ENCODE measurements at regions not wholly inside any gene's neighbourhood (a gene's known extent, or its start where the extent isn't known, plus 50 kb on each side); places are given as distances from the start of the nearest gene placed in this dataset.
A peak's percentile ranks its signal among the peaks of the same experiment; 100 is the strongest.

DNA sequence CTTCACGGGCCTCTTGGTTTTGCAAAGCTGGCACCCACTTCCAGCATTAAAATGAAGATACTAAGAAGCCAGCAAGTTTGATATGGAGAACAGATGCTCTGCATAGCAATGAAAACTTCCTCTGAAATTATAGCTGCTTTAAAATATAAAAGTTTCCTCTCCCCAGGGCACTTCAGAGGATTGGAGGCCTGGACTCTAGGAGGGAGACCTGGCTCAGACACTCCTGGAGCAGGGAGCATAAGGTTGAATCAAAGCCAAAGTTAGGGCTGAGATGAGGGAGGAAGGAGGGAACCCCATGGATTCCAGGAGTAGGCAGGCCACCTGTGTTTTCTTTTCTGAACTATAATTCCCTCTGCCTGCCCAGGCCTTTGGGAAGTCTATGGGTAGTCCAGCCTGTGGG lies 176.0 kb upstream of the RPL38 start:
- H3K23ac ChIP-seq (ENCODE audit: low read length): no peak overlapping the region
- peaks cover 7% of the 10 kb centered on the region for H3K4me1 ChIP-seq (ENCODE audit: control insufficient read depth, low read depth, low read length)
- H3K4ac ChIP-seq (ENCODE audit: low read depth, low read length): no peak overlapping the region
- no peak overlapping the region for H3K27ac ChIP-seq (ENCODE audit: low read depth, low read length)
- no peak for DNase-seq
- H2BK15ac ChIP-seq (replicated peaks; ENCODE audit: low read depth): no peak overlapping the region
- no peak overlapping the region for H3K4me2 ChIP-seq (ENCODE audit: low read length)
- no peaks in the 10 kb centered on the region for H3K27me3 ChIP-seq (ENCODE audit: insufficient read depth, low read length, poor library complexity)
- H3K4me3 ChIP-seq (ENCODE audit: low read length): no peak overlapping the region
- no peaks in the 10 kb centered on the region for H3K79me1 ChIP-seq (ENCODE audit: low read length)
- no peaks in the 10 kb centered on the region for H3K36me3 ChIP-seq (ENCODE audit: control insufficient read depth, insufficient read depth, low read length)
- H3K56ac ChIP-seq (ENCODE audit: low read length): no peak overlapping the region
- no peaks in the 10 kb centered on the region for H3K79me2 ChIP-seq (ENCODE audit: control insufficient read depth, insufficient read depth, low read length)
- no peak overlapping the region for H4K5ac ChIP-seq (ENCODE audit: low read length)
- whole genome bisulfite sequencing (ENCODE audit: extremely low coverage, insufficient coverage, low lambda C conversion rate): no CpG with 5 or more reads among the region's 1 CpG
- H4K8ac ChIP-seq (ENCODE audit: low read depth, low read length): no peak overlapping the region
- no peak overlapping the region for H2AK5ac ChIP-seq (ENCODE audit: low read length)
- H3K18ac ChIP-seq (ENCODE audit: low read length): no peak overlapping the region
- no peak overlapping the region for H2BK5ac ChIP-seq (ENCODE audit: low read length)
- H2BK120ac ChIP-seq (ENCODE audit: low read depth, low read length): no peak overlapping the region
- no peak overlapping the region for H3K9ac ChIP-seq (ENCODE audit: low read length)

DNA sequence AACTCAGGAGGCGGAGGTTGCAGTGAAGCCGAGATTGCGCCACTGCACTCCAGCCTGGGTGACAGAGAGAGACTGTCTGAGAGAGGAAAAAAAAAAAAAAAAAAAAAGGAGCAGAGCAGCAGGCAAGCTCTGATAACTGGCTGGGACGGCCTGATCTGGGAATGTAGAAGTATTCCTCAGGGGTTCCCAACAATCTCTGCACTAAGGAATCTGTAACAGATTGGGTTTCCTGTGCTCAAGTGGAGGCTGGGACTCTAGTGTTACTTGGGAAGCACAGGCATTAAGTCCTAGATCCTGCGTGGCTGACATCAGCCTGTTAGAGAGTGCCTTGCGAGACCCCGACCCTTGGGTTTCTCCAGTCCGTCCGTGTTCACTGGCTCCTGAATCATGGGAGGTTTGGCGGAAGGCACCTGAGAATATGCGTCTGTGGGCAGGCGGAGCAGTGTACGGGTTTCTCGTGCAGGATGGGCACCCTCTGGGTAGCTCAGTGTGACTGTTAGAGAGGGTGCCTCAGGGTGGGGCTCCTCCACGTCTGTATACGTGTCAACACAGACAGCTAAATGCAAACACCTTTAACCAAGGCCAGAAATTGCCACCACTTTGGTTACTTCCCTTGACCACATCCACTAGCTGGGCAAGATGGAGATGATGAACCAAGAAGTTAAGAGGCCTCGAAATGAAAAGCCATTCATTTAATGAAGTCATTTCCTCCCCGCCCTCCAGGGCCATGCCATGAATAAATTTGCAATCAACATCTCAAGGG lies 174.9 kb upstream of the RPL38 start:
- Histone ChIP-seq H3K56ac (ENCODE audit: low read length) (no peak overlapping the region), H2BK5ac (ENCODE audit: low read length) (no peak overlapping the region), H3K27ac (ENCODE audit: low read depth, low read length) (no peak overlapping the region), H3K79me2 (ENCODE audit: control insufficient read depth, insufficient read depth, low read length) (no peaks in the 10 kb centered on the region), H3K4me2 (ENCODE audit: low read length) (no peak overlapping the region), H3K4me1 (ENCODE audit: control insufficient read depth, low read depth, low read length) (peaks cover 8% of the 10 kb centered on the region), H3K23ac (ENCODE audit: low read length) (no peak overlapping the region), H3K4ac (ENCODE audit: low read depth, low read length) (no peak overlapping the region), H2AK5ac (ENCODE audit: low read length) (no peak overlapping the region), H2BK15ac (replicated peaks; ENCODE audit: low read depth) (no peak overlapping the region), H4K5ac (ENCODE audit: low read length) (no peak overlapping the region), H2BK120ac (ENCODE audit: low read depth, low read length) (no peak overlapping the region), H3K27me3 (ENCODE audit: insufficient read depth, low read length, poor library complexity) (no peaks in the 10 kb centered on the region), H3K4me3 (ENCODE audit: low read length) (no peak overlapping the region), H3K79me1 (ENCODE audit: low read length) (no peaks in the 10 kb centered on the region), H3K9ac (ENCODE audit: low read length) (no peak overlapping the region), H4K8ac (ENCODE audit: low read depth, low read length) (no peak overlapping the region), H3K36me3 (ENCODE audit: control insufficient read depth, insufficient read depth, low read length) (no peaks in the 10 kb centered on the region), H3K18ac (ENCODE audit: low read length) (no peak overlapping the region)
- WGBS (ENCODE audit: extremely low coverage, insufficient coverage, low lambda C conversion rate): no CpG with 5 or more reads among the region's 18 CpGs
- DNase-seq: peak; percentile 55

DNA sequence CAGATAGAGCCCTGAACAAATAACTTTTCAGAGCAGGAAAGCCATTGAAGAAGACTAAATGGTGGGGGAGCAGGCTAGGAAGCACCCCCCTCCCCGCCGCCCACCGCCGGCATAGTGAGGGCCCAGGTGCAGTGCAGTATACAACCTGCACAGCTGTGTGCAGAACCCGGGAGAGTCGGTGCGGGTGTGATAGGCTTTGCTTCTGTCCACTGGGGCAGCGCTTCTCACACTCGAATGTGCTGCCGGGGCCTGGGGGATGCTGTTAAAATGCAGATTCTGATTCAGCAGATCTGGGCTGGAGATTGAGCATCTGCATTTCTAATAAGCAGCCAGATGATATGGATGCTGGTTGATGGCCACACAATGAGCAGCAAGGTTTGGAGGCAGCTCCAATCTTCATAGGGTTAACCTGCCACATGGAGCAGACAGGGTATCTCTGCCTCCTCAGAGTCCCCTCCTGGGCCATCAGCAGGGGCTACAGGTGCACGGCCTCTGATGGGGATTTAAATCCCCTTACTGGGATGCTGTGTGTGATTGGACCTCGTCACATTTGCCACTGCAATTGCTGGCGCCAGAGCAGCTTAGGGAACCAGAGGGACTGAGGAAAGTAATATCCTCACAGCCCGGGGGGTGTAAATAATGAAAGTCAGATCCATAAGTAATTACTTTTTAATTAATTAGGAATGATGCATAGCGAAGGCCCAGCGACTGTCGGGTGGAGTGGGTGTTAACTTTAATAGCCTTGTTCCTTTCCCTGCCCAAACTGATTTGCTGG lies 172.0 kb upstream of the RPL38 start:
- H3K27ac ChIP-seq (ENCODE audit: low read depth, low read length): no peak overlapping the region
- no peak for DNase-seq
- WGBS (ENCODE audit: extremely low coverage, insufficient coverage, low lambda C conversion rate): no CpG with 5 or more reads among the region's 17 CpGs

DNA sequence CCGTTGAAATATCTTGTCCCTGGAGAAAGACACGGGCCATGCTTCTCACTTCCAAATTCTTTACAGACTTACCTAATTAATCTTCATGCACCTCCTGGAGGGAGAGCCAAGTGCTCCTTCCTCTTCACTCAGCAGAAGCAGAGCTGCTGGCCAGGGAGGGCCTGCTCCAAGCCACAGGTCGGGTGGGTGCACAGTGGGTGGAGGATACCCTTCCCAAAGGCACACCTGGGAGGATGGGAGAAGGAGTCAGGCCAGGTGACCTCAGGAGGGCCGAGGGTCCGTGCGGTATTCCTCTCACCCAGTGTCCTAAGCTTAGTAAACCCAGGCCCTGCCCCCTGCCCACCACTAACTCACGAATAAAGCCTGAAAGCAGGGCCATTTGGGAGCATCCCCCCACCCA lies 171.3 kb upstream of the RPL38 start:
- no peak overlapping the region for H3K4ac ChIP-seq (ENCODE audit: low read depth, low read length)
- H3K4me1 ChIP-seq (ENCODE audit: control insufficient read depth, low read depth, low read length): peaks cover 2% of the 10 kb centered on the region
- H3K27ac ChIP-seq (ENCODE audit: low read depth, low read length): no peak overlapping the region
- no peak overlapping the region for H3K18ac ChIP-seq (ENCODE audit: low read length)
- no peaks in the 10 kb centered on the region for H3K36me3 ChIP-seq (ENCODE audit: control insufficient read depth, insufficient read depth, low read length)
- no peak overlapping the region for H3K4me2 ChIP-seq (ENCODE audit: low read length)
- peak; percentile 32 for DNase-seq
- no peak overlapping the region for H2BK15ac ChIP-seq (replicated peaks; ENCODE audit: low read depth)
- H2AK5ac ChIP-seq (ENCODE audit: low read length): no peak overlapping the region
- H3K9ac ChIP-seq (ENCODE audit: low read length): no peak overlapping the region
- no peaks in the 10 kb centered on the region for H3K27me3 ChIP-seq (ENCODE audit: insufficient read depth, low read length, poor library complexity)
- H3K4me3 ChIP-seq (ENCODE audit: low read length): no peak overlapping the region
- H2BK5ac ChIP-seq (ENCODE audit: low read length): no peak overlapping the region
- H3K23ac ChIP-seq (ENCODE audit: low read length): no peak overlapping the region
- no peak overlapping the region for H3K56ac ChIP-seq (ENCODE audit: low read length)
- no CpG with 5 or more reads among the region's 7 CpGs for WGBS (ENCODE audit: extremely low coverage, insufficient coverage, low lambda C conversion rate)
- no peak overlapping the region for H4K5ac ChIP-seq (ENCODE audit: low read length)
- H3K79me1 ChIP-seq (ENCODE audit: low read length): no peaks in the 10 kb centered on the region
- no peak overlapping the region for H4K8ac ChIP-seq (ENCODE audit: low read depth, low read length)
- no peak overlapping the region for H2BK120ac ChIP-seq (ENCODE audit: low read depth, low read length)
- H3K79me2 ChIP-seq (ENCODE audit: control insufficient read depth, insufficient read depth, low read length): no peaks in the 10 kb centered on the region

More for the DNA sequence above, 172.0 kb upstream of the RPL38 start:
- Histone ChIP-seq H2AK5ac (ENCODE audit: low read length) (no peak overlapping the region), H4K8ac (ENCODE audit: low read depth, low read length) (no peak overlapping the region), H3K23ac (ENCODE audit: low read length) (no peak overlapping the region), H3K27me3 (ENCODE audit: insufficient read depth, low read length, poor library complexity) (no peaks in the 10 kb centered on the region), H3K4me2 (ENCODE audit: low read length) (no peak overlapping the region), H2BK5ac (ENCODE audit: low read length) (no peak overlapping the region), H3K36me3 (ENCODE audit: control insufficient read depth, insufficient read depth, low read length) (no peaks in the 10 kb centered on the region), H4K5ac (ENCODE audit: low read length) (no peak overlapping the region), H3K79me1 (ENCODE audit: low read length) (no peaks in the 10 kb centered on the region), H3K79me2 (ENCODE audit: control insufficient read depth, insufficient read depth, low read length) (no peaks in the 10 kb centered on the region), H3K56ac (ENCODE audit: low read length) (no peak overlapping the region), H3K9ac (ENCODE audit: low read length) (no peak overlapping the region), H2BK120ac (ENCODE audit: low read depth, low read length) (no peak overlapping the region), H3K18ac (ENCODE audit: low read length) (no peak overlapping the region), H3K4ac (ENCODE audit: low read depth, low read length) (no peak overlapping the region), H3K4me3 (ENCODE audit: low read length) (no peak overlapping the region), H3K4me1 (ENCODE audit: control insufficient read depth, low read depth, low read length) (peaks cover 2% of the 10 kb centered on the region), H2BK15ac (replicated peaks; ENCODE audit: low read depth) (no peak overlapping the region)

DNA sequence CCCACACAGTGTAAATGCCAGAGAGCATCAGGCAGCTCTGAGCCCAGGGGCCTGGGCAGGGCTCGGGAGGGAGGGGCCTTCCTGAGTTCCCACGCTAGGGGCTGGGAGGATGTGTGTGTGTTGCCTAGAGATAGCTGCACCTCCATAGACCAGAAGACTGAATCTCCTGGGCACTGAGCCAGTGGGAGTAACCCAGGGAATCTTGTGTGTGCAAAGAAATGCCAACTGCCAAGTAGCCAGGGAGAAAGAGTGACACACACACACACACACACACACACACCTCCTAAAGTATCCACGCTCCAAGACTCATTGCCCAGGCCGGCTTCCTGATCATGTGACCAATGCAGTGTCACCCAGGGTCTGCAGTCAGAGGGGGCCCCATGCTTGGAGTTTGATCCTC lies 166.2 kb upstream of the RPL38 start:
- Histone ChIP-seq H3K27me3 (ENCODE audit: insufficient read depth, low read length, poor library complexity) (no peaks in the 10 kb centered on the region), H3K79me2 (ENCODE audit: control insufficient read depth, insufficient read depth, low read length) (no peaks in the 10 kb centered on the region), H3K4me1 (ENCODE audit: control insufficient read depth, low read depth, low read length) (peaks cover 1% of the 10 kb centered on the region), H4K8ac (ENCODE audit: low read depth, low read length) (no peak overlapping the region), H3K56ac (ENCODE audit: low read length) (no peak overlapping the region), H3K27ac (ENCODE audit: low read depth, low read length) (no peak overlapping the region), H3K9ac (ENCODE audit: low read length) (no peak overlapping the region), H4K5ac (ENCODE audit: low read length) (no peak overlapping the region), H2AK5ac (ENCODE audit: low read length) (no peak overlapping the region), H3K23ac (ENCODE audit: low read length) (no peak overlapping the region), H3K4ac (ENCODE audit: low read depth, low read length) (no peak overlapping the region), H2BK15ac (replicated peaks; ENCODE audit: low read depth) (no peak overlapping the region), H3K18ac (ENCODE audit: low read length) (no peak overlapping the region), H3K4me2 (ENCODE audit: low read length) (no peak overlapping the region), H2BK120ac (ENCODE audit: low read depth, low read length) (no peak overlapping the region), H2BK5ac (ENCODE audit: low read length) (no peak overlapping the region), H3K4me3 (ENCODE audit: low read length) (no peak overlapping the region), H3K79me1 (ENCODE audit: low read length) (no peaks in the 10 kb centered on the region), H3K36me3 (ENCODE audit: control insufficient read depth, insufficient read depth, low read length) (no peaks in the 10 kb centered on the region)
- no CpG with 5 or more reads among the region's 4 CpGs for WGBS (ENCODE audit: extremely low coverage, insufficient coverage, low lambda C conversion rate)
- DNase-seq: peak; percentile 41

Measured in mesendoderm (in vitro differentiated cells).